HEK293 (cell line): ENCODE measurements at regions not wholly inside any gene's neighbourhood (a gene's known extent, or its start where the extent isn't known, plus 50 kb on each side); places are given as distances from the start of the nearest gene placed in this dataset.

Experiments used
- BCL11A ChIP-seq: fragments of 450-650 bp; formaldehyde crosslinking; IDR thresholded peaks from 2 replicates; pipeline ENCODE4 v1.5.1; 2016; ENCODE audit warnings: low read depth, missing biosample characterization, missing genetic modification characterization
- GLI2 ChIP-seq: fragments of 450-650 bp; formaldehyde crosslinking; IDR thresholded peaks from 2 replicates; pipeline ENCODE4; 2017; ENCODE audit warnings: missing biosample characterization, missing genetic modification characterization, low read depth, borderline replicate concordance
- KLF10 ChIP-seq: fragments of 450-650 bp; IDR thresholded peaks from 2 replicates; pipeline ENCODE4 v1.5.1; 2018; ENCODE audit warnings: missing biosample characterization, mild to moderate bottlenecking, missing genetic modification characterization
- MEIS1 ChIP-seq: sonication (generic); formaldehyde crosslinking; IDR thresholded peaks from 2 replicates; pipeline ENCODE4 v1.8.1; 2022; ENCODE audit warnings: missing genetic modification reagents, mild to moderate bottlenecking, borderline replicate concordance
- SCRT2 ChIP-seq: fragments of 450-650 bp; formaldehyde crosslinking; IDR thresholded peaks from 2 replicates; pipeline ENCODE4 v1.5.1; 2016; ENCODE audit warnings: missing biosample characterization, missing genetic modification characterization
- ZBTB48 ChIP-seq: fragments of 450-650 bp; formaldehyde crosslinking; IDR thresholded peaks from 2 replicates; pipeline ENCODE4 v1.5.1; 2016; ENCODE audit warnings: missing biosample characterization, missing genetic modification characterization
- ZEB2 ChIP-seq: fragments of 450-650 bp; formaldehyde crosslinking; IDR thresholded peaks from 2 replicates; pipeline ENCODE4 v1.5.1; 2016; ENCODE audit warnings: missing biosample characterization, missing genetic modification characterization
- ZNF112 ChIP-seq: fragments of 450-650 bp; formaldehyde crosslinking; IDR thresholded peaks from 2 replicates; pipeline ENCODE4 v1.5.0; 2017; ENCODE audit warnings: missing biosample characterization, missing genetic modification characterization
- ZNF121 ChIP-seq: fragments of 450-650 bp; formaldehyde crosslinking; IDR thresholded peaks from 2 replicates; pipeline ENCODE4 v1.5.1; 2016; ENCODE audit warnings: missing biosample characterization, missing genetic modification characterization
- ZNF169 ChIP-seq: fragments of 450-650 bp; formaldehyde crosslinking; IDR thresholded peaks from 2 replicates; pipeline ENCODE4 v1.5.1; 2016; ENCODE audit warnings: missing biosample characterization, missing genetic modification characterization
- ZNF19 ChIP-seq: fragments of 450-650 bp; formaldehyde crosslinking; IDR thresholded peaks from 2 replicates; pipeline ENCODE4; 2016; ENCODE audit warnings: missing biosample characterization, missing genetic modification characterization, low read depth
- ZNF2 ChIP-seq: fragments of 450-650 bp; formaldehyde crosslinking; IDR thresholded peaks from 2 replicates; pipeline ENCODE4 v1.5.1; 2016; ENCODE audit warnings: missing biosample characterization, missing genetic modification characterization
- ZNF221 ChIP-seq: fragments of 450-650 bp; formaldehyde crosslinking; IDR thresholded peaks from 2 replicates; pipeline ENCODE4 v1.5.1; 2017; ENCODE audit warnings: missing biosample characterization, missing genetic modification characterization, borderline replicate concordance
- ZNF23 ChIP-seq: fragments of 450-650 bp; formaldehyde crosslinking; IDR thresholded peaks from 2 replicates; pipeline ENCODE4 v1.5.1; 2016; ENCODE audit warnings: missing biosample characterization, missing genetic modification characterization, borderline replicate concordance
- ZNF292 ChIP-seq: fragments of 450-650 bp; formaldehyde crosslinking; IDR thresholded peaks from 2 replicates; pipeline ENCODE4 v1.5.1; 2016; ENCODE audit warnings: low read depth, missing biosample characterization, missing genetic modification characterization, borderline replicate concordance
- ZNF324 ChIP-seq: fragments of 450-650 bp; formaldehyde crosslinking; IDR thresholded peaks from 2 replicates; pipeline ENCODE4 v1.5.1; 2016; ENCODE audit warnings: missing biosample characterization, missing genetic modification characterization
- ZNF354C ChIP-seq: fragments of 450-650 bp; formaldehyde crosslinking; IDR thresholded peaks from 2 replicates; pipeline ENCODE4 v1.5.1; 2016; ENCODE audit warnings: missing biosample characterization, missing genetic modification characterization, low read depth, borderline replicate concordance
- ZNF366 ChIP-seq: fragments of 450-650 bp; formaldehyde crosslinking; conservative IDR thresholded peaks from 2 replicates; pipeline ENCODE4 v1.5.1; 2016; ENCODE audit warnings: missing biosample characterization, missing genetic modification characterization
- ZNF423 ChIP-seq: fragments of 450-650 bp; formaldehyde crosslinking; IDR thresholded peaks from 2 replicates; pipeline ENCODE4 v1.5.1; 2016; ENCODE audit warnings: missing biosample characterization, missing genetic modification characterization
- ZNF433 ChIP-seq: fragments of 450-650 bp; formaldehyde crosslinking; IDR thresholded peaks from 2 replicates; pipeline ENCODE4 v1.5.1; 2016; ENCODE audit warnings: missing biosample characterization, missing genetic modification characterization, low read depth
- ZNF514 ChIP-seq: fragments of 450-650 bp; formaldehyde crosslinking; IDR thresholded peaks from 2 replicates; pipeline ENCODE4 v1.5.1; 2016; ENCODE audit warnings: missing biosample characterization, missing genetic modification characterization
- ZNF521 ChIP-seq: fragments of 450-650 bp; formaldehyde crosslinking; IDR thresholded peaks from 2 replicates; pipeline ENCODE4 v1.5.1; 2017; ENCODE audit warnings: missing biosample characterization, mild to moderate bottlenecking, missing genetic modification characterization
- ZNF555 ChIP-seq: fragments of 450-650 bp; formaldehyde crosslinking; conservative IDR thresholded peaks from 2 replicates; pipeline ENCODE4 v1.5.1; 2017; ENCODE audit warnings: missing biosample characterization, mild to moderate bottlenecking, missing genetic modification characterization, inconsistent platforms
- ZNF654 ChIP-seq: fragments of 450-650 bp; formaldehyde crosslinking; IDR thresholded peaks from 2 replicates; pipeline ENCODE4 v1.5.1; 2016; ENCODE audit warnings: low read depth, missing biosample characterization, missing genetic modification characterization
- ZNF792 ChIP-seq: fragments of 450-650 bp; formaldehyde crosslinking; IDR thresholded peaks from 2 replicates; pipeline ENCODE4 v1.5.1; 2016; ENCODE audit warnings: missing biosample characterization, missing genetic modification characterization
- ZNF837 ChIP-seq: fragments of 450-650 bp; formaldehyde crosslinking; IDR thresholded peaks from 2 replicates; pipeline ENCODE4 v1.5.1; 2016; ENCODE audit warnings: missing biosample characterization, missing genetic modification characterization
- ZSCAN23 ChIP-seq: fragments of 450-650 bp; formaldehyde crosslinking; IDR thresholded peaks from 2 replicates; pipeline ENCODE4 v1.5.1; 2016; ENCODE audit warnings: missing biosample characterization, missing genetic modification characterization
- TF ChIP-seq, protein P1 (sequence below): fragments of 450-650 bp; formaldehyde crosslinking; IDR thresholded peaks from 2 replicates; pipeline ENCODE4 v1.5.1; 2016; ENCODE audit warnings: missing biosample characterization, missing genetic modification characterization
- TF ChIP-seq, protein P2 (sequence below): fragments of 450-650 bp; formaldehyde crosslinking; IDR thresholded peaks from 2 replicates; pipeline ENCODE4 v1.5.0; 2017; ENCODE audit warnings: missing biosample characterization, missing genetic modification characterization, borderline replicate concordance
- TF ChIP-seq, protein P3 (sequence below): fragments of 450-650 bp; formaldehyde crosslinking; IDR thresholded peaks from 2 replicates; pipeline ENCODE4 v1.5.1; 2016; ENCODE audit warnings: missing biosample characterization, missing genetic modification characterization
- TF ChIP-seq, protein P4 (sequence below): fragments of 450-650 bp; formaldehyde crosslinking; IDR thresholded peaks from 2 replicates; pipeline ENCODE4 v1.5.1; 2016; ENCODE audit warnings: missing biosample characterization, missing genetic modification characterization
- TF ChIP-seq, protein P5 (sequence below): fragments of 450-650 bp; formaldehyde crosslinking; IDR thresholded peaks from 2 replicates; pipeline ENCODE4 v1.5.1; 2016; ENCODE audit warnings: missing biosample characterization, missing genetic modification characterization

DNA sequence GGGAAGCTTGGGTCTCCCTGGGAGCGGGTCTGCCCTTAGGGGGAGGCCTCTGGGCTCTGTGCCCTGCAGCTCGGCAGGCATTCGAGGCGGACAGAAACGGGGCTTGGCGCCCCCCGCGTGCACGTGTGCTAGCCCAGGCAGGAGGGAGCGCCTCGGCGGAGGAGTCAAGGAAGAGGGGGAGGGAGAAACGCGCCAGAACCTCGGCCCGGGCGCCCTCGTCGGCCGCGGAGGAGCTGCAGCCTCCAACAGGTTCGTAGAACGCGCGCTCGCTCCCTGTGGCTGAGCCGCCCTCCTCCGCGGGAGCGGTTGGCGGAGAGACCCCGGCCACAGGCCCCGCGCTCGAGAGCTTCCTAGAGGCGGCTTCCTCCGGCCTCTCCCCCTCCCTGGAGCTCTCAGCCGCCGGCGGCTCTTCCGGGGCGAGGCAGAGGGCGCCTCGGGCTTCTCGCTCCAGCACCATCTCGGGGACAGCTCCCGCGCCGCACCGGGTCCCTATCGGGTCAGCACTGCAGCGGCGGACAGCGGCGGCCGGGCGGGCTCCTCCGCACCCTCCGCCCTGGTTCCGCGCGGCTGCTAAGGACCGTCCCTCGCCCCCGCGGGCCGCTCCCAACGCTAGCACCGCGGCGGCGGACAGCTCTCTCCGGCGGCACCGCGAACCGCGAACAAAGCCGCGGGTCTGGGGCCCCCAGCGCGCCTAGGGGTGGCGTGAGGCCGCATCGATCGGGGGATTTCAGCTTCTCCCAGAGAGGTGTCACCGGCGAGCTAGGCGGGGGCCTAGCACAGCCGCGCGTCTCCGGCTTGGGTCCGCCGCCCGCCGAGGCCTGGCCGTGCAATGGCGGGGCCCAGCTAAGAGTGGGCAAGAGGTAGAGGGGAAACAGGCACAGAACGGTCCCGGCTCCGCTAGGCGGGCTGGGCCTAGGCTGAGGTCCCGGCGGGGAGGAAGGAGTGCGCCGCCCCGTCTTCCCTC lies 74.6 kb upstream of the CPLX2 start (continued):
- TF ChIP-seq, protein P1, sequence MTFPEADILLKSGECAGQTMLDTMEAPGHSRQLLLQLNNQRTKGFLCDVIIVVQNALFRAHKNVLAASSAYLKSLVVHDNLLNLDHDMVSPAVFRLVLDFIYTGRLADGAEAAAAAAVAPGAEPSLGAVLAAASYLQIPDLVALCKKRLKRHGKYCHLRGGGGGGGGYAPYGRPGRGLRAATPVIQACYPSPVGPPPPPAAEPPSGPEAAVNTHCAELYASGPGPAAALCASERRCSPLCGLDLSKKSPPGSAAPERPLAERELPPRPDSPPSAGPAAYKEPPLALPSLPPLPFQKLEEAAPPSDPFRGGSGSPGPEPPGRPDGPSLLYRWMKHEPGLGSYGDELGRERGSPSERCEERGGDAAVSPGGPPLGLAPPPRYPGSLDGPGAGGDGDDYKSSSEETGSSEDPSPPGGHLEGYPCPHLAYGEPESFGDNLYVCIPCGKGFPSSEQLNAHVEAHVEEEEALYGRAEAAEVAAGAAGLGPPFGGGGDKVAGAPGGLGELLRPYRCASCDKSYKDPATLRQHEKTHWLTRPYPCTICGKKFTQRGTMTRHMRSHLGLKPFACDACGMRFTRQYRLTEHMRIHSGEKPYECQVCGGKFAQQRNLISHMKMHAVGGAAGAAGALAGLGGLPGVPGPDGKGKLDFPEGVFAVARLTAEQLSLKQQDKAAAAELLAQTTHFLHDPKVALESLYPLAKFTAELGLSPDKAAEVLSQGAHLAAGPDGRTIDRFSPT (tag by site-specific recombination) = 0 out of 2 replicates have a peak, but pooled peaks have one; percentile 29
- TF ChIP-seq ZNF23 (tag by site-specific recombination) (no peak), ZNF514 (tag by site-specific recombination) (no peak), ZNF423 (peak; percentile 81), ZNF654 (tag by site-specific recombination) (no peak), ZNF366 (tag by site-specific recombination) (no peak), ZNF792 (tag by site-specific recombination) (no peak), ZSCAN23 (tag by site-specific recombination) (no peak), MEIS1 (CRISPR knock-in tag) (peak; percentile 91; the same call in 1 of the 2 replicates), BCL11A (tag by site-specific recombination) (no peak), ZNF521 (tag by site-specific recombination) (no peak), ZNF292 (tag by site-specific recombination) (no peak), ZBTB48 (peak; percentile 66; the same call in 1 of the 2 replicates), ZNF555 (tag by site-specific recombination) (no peak), ZNF433 (no peak), GLI2 (tag by site-specific recombination) (no peak), SCRT2 (tag by site-specific recombination) (peak; percentile 94), ZNF112 (tag by site-specific recombination) (no peak), ZNF121 (tag by site-specific recombination) (peak; percentile 21; the same call in 1 of the 2 replicates), ZNF19 (tag by site-specific recombination) (no peak), ZNF221 (no peak), ZNF837 (tag by site-specific recombination) (no peak), ZNF169 (no peak), KLF10 (tag by site-specific recombination) (no peak), ZEB2 (tag by site-specific recombination) (0 out of 2 replicates have a peak, but pooled peaks have one; percentile 51), ZNF354C (tag by site-specific recombination) (no peak), ZNF2 (tag by site-specific recombination) (no peak), ZNF324 (tag by site-specific recombination) (0 out of 2 replicates have a peak, but pooled peaks have one; percentile 37)
- TF ChIP-seq, protein P2, sequence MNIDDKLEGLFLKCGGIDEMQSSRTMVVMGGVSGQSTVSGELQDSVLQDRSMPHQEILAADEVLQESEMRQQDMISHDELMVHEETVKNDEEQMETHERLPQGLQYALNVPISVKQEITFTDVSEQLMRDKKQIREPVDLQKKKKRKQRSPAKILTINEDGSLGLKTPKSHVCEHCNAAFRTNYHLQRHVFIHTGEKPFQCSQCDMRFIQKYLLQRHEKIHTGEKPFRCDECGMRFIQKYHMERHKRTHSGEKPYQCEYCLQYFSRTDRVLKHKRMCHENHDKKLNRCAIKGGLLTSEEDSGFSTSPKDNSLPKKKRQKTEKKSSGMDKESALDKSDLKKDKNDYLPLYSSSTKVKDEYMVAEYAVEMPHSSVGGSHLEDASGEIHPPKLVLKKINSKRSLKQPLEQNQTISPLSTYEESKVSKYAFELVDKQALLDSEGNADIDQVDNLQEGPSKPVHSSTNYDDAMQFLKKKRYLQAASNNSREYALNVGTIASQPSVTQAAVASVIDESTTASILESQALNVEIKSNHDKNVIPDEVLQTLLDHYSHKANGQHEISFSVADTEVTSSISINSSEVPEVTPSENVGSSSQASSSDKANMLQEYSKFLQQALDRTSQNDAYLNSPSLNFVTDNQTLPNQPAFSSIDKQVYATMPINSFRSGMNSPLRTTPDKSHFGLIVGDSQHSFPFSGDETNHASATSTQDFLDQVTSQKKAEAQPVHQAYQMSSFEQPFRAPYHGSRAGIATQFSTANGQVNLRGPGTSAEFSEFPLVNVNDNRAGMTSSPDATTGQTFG = no peak
- TF ChIP-seq, protein P3, sequence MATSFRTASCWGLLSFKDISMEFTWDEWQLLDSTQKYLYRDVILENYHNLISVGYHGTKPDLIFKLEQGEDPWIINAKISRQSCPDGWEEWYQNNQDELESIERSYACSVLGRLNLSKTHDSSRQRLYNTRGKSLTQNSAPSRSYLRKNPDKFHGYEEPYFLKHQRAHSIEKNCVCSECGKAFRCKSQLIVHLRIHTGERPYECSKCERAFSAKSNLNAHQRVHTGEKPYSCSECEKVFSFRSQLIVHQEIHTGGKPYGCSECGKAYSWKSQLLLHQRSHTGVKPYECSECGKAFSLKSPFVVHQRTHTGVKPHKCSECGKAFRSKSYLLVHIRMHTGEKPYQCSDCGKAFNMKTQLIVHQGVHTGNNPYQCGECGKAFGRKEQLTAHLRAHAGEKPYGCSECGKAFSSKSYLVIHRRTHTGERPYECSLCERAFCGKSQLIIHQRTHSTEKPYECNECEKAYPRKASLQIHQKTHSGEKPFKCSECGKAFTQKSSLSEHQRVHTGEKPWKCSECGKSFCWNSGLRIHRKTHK (tag by site-specific recombination) = no peak
- TF ChIP-seq, protein P4, sequence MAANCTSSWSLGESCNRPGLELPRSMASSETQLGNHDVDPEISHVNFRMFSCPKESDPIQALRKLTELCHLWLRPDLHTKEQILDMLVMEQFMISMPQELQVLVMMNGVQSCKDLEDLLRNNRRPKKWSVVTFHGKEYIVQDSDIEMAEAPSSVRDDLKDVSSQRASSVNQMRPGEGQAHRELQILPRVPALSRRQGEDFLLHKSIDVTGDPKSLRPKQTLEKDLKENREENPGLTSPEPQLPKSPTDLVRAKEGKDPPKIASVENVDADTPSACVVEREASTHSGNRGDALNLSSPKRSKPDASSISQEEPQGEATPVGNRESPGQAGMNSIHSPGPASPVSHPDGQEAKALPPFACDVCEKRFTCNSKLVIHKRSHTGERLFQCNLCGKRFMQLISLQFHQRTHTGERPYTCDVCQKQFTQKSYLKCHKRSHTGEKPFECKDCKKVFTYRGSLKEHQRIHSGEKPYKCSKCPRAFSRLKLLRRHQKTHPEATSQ = peak; percentile 39; the same call in 1 of the 2 replicates
- TF ChIP-seq, protein P5, sequence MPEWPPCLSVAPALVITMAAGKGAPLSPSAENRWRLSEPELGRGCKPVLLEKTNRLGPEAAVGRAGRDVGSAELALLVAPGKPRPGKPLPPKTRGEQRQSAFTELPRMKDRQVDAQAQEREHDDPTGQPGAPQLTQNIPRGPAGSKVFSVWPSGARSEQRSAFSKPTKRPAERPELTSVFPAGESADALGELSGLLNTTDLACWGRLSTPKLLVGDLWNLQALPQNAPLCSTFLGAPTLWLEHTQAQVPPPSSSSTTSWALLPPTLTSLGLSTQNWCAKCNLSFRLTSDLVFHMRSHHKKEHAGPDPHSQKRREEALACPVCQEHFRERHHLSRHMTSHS (tag by site-specific recombination) = no peak
